B cell (primary cell): ENCODE measurements at regions not wholly inside any gene's neighbourhood (a gene's known extent, or its start where the extent isn't known, plus 50 kb on each side); places are given as distances from the start of the nearest gene placed in this dataset.

Experiments
- EZH2 ChIP-seq: IDR thresholded peaks from 2 replicates; pipeline ENCODE4 v1.6.1; 2012; ENCODE audit warnings: borderline replicate concordance, low read depth, mild to moderate bottlenecking, moderate library complexity, low read length; ENCODE audit not compliant: insufficient read depth, poor library complexity, severe bottlenecking
- TF ChIP-seq, protein P1 (sequence below): fragments of 200-600 bp; IDR thresholded peaks from one replicate; pipeline ENCODE4 v1.8.0; 2022; ENCODE audit warnings: antibody characterized with exemption, mild to moderate bottlenecking

- TF ChIP-seq, protein P1, sequence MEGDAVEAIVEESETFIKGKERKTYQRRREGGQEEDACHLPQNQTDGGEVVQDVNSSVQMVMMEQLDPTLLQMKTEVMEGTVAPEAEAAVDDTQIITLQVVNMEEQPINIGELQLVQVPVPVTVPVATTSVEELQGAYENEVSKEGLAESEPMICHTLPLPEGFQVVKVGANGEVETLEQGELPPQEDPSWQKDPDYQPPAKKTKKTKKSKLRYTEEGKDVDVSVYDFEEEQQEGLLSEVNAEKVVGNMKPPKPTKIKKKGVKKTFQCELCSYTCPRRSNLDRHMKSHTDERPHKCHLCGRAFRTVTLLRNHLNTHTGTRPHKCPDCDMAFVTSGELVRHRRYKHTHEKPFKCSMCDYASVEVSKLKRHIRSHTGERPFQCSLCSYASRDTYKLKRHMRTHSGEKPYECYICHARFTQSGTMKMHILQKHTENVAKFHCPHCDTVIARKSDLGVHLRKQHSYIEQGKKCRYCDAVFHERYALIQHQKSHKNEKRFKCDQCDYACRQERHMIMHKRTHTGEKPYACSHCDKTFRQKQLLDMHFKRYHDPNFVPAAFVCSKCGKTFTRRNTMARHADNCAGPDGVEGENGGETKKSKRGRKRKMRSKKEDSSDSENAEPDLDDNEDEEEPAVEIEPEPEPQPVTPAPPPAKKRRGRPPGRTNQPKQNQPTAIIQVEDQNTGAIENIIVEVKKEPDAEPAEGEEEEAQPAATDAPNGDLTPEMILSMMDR = no peak
- TF ChIP-seq EZH2 = no peak
Measured at GRCh38 chr16:73108195-73108963, 60.5 kb upstream of the ZFHX3 start.
